Mesothelial cell of epicardium (in vitro differentiated cells): ENCODE measurements at regions not wholly inside any gene's neighbourhood (a gene's known extent, or its start where the extent isn't known, plus 50 kb on each side); places are given as distances from the start of the nearest gene placed in this dataset.

Experiments used
- DNase-seq, 2 experiments: peaks; one replicate each; pipeline ENCODE4 v3.0.0; 2021; ENCODE audit warnings: low spot score in 2 of 2; ENCODE audit not compliant: unreplicated experiment in 2 of 2
- H3K27ac Mint-ChIP-seq: 2 replicates; pipeline ENCODE4 v1.8.0; 2021; ENCODE audit warnings: mixed read lengths
- H3K27me3 Mint-ChIP-seq: 2 replicates; pipeline ENCODE4 v1.8.0; 2021; ENCODE audit warnings: low read depth, mixed read lengths
- H3K36me3 Mint-ChIP-seq: 2 replicates; pipeline ENCODE4 v1.8.0; 2021; ENCODE audit warnings: mixed read lengths
- H3K4me1 Mint-ChIP-seq: 2 replicates; pipeline ENCODE4 v1.8.0; 2021; ENCODE audit warnings: mixed read lengths
- H3K4me3 Mint-ChIP-seq: 2 replicates; pipeline ENCODE4 v1.8.0; 2021; ENCODE audit warnings: mild to moderate bottlenecking, moderate library complexity, mixed read lengths
- H3K9me3 Mint-ChIP-seq: 2 replicates; pipeline ENCODE4 v1.8.0; 2021; ENCODE audit warnings: mixed read lengths
- CTCF ChIP-seq: fragments of 200-600 bp; sonication (generic); IDR thresholded peaks from one replicate; pipeline ENCODE4 v1.5.0; 2021; ENCODE audit warnings: antibody characterized with exemption; ENCODE audit not compliant: unreplicated experiment

DNA sequence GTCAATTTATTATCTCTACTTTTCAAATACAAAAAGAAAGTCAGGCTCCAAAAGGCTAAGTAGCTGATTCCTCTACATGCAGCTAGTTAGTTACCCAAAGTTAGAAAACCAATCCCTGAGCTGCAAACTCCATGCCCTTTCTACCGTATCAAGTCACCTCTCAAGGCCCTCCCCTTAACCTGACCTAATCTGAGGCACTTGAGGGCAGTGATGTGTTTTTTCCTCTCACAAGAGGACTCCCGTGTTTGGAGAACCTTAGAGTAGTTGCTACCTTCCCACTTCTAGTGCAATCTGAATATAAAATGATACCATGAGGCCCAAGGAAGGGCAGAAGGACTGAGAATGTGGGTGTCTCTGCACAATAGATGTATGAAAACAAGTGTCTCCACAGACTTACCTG, 907.9 kb upstream of the CELF4 start:
- Mint-ChIP-seq H3K27ac (no peak overlapping the region), H3K27me3 (peaks cover 7% of the 10 kb centered on the region), H3K9me3 (peaks cover 8% of the 10 kb centered on the region), H3K4me3 (no peak overlapping the region), H3K36me3 (no peaks in the 10 kb centered on the region), H3K4me1 (no peaks in the 10 kb centered on the region)
- DNase-seq, result no peak
- no peak for TF ChIP-seq CTCF

DNA sequence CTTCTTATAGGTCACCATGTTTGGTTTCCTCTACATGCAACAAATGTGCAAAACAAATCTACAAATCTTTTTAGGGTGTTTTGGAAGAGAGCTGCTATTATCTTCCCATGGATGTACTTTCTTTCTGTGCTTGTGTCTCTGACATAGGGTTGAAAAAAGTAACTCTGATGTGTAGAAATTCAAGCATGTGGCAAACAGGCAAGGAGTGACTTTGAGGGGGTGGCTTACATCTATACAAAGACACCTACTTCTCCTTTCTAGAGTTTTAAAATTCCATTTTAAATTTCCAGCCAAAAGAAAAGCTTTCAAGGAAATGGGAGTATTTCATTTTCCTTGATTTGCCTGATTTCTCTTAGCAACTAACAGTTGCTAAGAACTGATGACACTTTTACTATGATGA, 904.8 kb upstream of the CELF4 start:
- no peak overlapping the region for H3K27ac Mint-ChIP-seq
- no peak overlapping the region for H3K4me3 Mint-ChIP-seq
- H3K4me1 Mint-ChIP-seq, result no peaks in the 10 kb centered on the region
- no peak for DNase-seq
- H3K27me3 Mint-ChIP-seq, result peaks cover 8% of the 10 kb centered on the region
- peaks cover 6% of the 10 kb centered on the region for H3K9me3 Mint-ChIP-seq
- no peak for TF ChIP-seq CTCF
- no peaks in the 10 kb centered on the region for H3K36me3 Mint-ChIP-seq

DNA sequence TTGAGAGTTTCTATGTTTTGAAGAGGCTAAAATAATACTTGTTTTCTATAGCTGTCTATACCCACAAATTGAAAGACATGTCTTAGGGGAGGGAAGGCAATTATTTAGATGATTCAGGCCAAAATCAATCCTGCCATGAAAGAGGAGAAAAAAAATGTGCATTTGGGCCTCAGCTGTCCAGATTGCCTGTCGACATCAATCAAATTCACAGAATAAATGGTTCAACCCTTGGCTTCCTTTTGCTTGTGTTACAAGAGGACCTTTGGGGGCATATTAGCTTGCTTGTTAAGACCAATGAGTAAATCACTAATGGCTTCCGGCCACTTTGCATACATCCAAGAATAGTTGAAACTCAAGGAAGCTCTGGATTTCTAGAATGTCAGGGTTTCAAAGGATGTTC, 900.8 kb upstream of the CELF4 start:
- Mint-ChIP-seq H3K27me3 (peaks cover 8% of the 10 kb centered on the region), H3K4me3 (no peak overlapping the region), H3K4me1 (no peaks in the 10 kb centered on the region), H3K9me3 (no peaks in the 10 kb centered on the region), H3K27ac (no peak overlapping the region), H3K36me3 (no peaks in the 10 kb centered on the region)
- DNase-seq, result no peak
- no peak for TF ChIP-seq CTCF

GRCh38 chr18:38464024-38464423, 898.4 kb upstream of the CELF4 start:
- H3K27me3 Mint-ChIP-seq, result peaks cover 6% of the 10 kb centered on the region
- H3K4me3 Mint-ChIP-seq, result no peak overlapping the region
- H3K36me3 Mint-ChIP-seq, result no peaks in the 10 kb centered on the region
- H3K9me3 Mint-ChIP-seq, result no peaks in the 10 kb centered on the region
- H3K27ac Mint-ChIP-seq, result no peak overlapping the region
- no peaks in the 10 kb centered on the region for H3K4me1 Mint-ChIP-seq
- no peak for DNase-seq
- no peak for TF ChIP-seq CTCF

- Mint-ChIP-seq H3K27ac (no peak overlapping the region), H3K36me3 (no peaks in the 10 kb centered on the region)
Measured at GRCh38 chr18:38460657-38461056, 895.1 kb upstream of the CELF4 start.

More at GRCh38 chr18:38460657-38461056, 895.1 kb upstream of the CELF4 start:
- Mint-ChIP-seq H3K4me3 (no peak overlapping the region), H3K27me3 (no peaks in the 10 kb centered on the region), H3K9me3 (no peaks in the 10 kb centered on the region), H3K4me1 (peaks cover 2% of the 10 kb centered on the region)
- no peak for TF ChIP-seq CTCF
- no peak for DNase-seq
